ENCODE measurements at regions not wholly inside any gene's neighbourhood (a gene's known extent, or its start where the extent isn't known, plus 50 kb on each side); places are given as distances from the start of the nearest gene placed in this dataset.

DNA sequence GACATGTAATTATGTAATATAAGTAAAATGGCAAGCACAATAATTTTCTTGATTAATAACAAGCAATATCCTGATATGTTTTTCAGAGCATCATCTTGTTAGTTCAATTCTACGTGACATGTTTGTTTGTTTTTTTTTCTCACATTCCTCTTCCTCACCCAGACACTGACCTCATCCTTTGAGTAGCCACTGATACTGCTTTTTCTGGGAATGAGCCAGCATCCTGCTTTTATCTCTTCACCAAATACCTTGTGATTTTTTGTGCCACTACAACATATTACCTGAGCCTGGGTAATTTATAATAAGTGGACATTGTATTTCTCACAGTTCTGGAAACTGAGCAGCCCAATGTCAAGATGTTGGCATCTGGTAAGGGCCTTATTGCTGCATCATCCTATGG lies 484.0 kb downstream of the NAF1 start:
- Mint-ChIP-seq H3K27ac (peak overlapping the region; percentile 48), H3K27me3 (ENCODE audit: insufficient read depth) (no peaks in the 10 kb centered on the region), H3K4me1 (no peaks in the 10 kb centered on the region), H3K36me3 (ENCODE audit: low read depth) (no peaks in the 10 kb centered on the region), H3K4me3 (no peak overlapping the region), H3K9me3 (peaks cover 18% of the 10 kb centered on the region)
- Histone ChIP-seq H3K27ac (ENCODE audit: low read depth, low read length) (no peak overlapping the region), H3K36me3 (ENCODE audit: control insufficient read depth, insufficient read depth, low read length) (no peaks in the 10 kb centered on the region), H3K9me3 (ENCODE audit: control insufficient read depth, low read length) (peaks cover 31% of the 10 kb centered on the region), H3K4me3 (ENCODE audit: low read length) (no peak overlapping the region), H3K4me1 (ENCODE audit: control insufficient read depth, insufficient read depth, low read length) (no peaks in the 10 kb centered on the region), H3K27me3 (ENCODE audit: control insufficient read depth, insufficient read depth, low read length, poor library complexity, severe bottlenecking) (no peaks in the 10 kb centered on the region), H3K9ac (ENCODE audit: extremely low read depth, low read length, poor library complexity, severe bottlenecking) (no peak overlapping the region)
- WGBS, 2 experiments (ENCODE audit: insufficient coverage in 1 of 2, insufficient read length in 1 of 2): 88 to 100% methylated on average over 1 of the region's 1 CpG
- no peak for DNase-seq
- TF ChIP-seq, protein P1, sequence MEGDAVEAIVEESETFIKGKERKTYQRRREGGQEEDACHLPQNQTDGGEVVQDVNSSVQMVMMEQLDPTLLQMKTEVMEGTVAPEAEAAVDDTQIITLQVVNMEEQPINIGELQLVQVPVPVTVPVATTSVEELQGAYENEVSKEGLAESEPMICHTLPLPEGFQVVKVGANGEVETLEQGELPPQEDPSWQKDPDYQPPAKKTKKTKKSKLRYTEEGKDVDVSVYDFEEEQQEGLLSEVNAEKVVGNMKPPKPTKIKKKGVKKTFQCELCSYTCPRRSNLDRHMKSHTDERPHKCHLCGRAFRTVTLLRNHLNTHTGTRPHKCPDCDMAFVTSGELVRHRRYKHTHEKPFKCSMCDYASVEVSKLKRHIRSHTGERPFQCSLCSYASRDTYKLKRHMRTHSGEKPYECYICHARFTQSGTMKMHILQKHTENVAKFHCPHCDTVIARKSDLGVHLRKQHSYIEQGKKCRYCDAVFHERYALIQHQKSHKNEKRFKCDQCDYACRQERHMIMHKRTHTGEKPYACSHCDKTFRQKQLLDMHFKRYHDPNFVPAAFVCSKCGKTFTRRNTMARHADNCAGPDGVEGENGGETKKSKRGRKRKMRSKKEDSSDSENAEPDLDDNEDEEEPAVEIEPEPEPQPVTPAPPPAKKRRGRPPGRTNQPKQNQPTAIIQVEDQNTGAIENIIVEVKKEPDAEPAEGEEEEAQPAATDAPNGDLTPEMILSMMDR (conservative IDR thresholded peaks at IDR 0.05): no peak

DNA sequence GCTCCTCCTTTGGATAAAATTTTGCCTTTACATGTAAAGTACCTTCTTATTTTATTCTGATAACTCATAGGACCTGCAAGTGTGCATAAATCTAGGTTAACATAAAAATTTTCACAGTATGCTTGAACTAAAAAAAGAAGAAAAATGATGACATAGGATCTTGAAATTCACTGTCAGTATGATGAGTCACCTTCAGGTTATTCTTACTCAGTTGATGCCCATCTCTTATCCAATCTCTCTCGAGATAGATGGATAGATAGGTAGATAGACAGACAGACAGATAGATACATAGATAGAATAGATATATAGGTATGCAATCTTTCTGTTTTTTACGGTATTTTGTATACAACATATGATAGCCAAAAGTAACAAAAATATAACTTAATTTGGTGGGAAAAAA lies 485.5 kb downstream of the NAF1 start:
- H3K9me3 ChIP-seq (ENCODE audit: control insufficient read depth, low read length): peaks cover 32% of the 10 kb centered on the region
- Mint-ChIP-seq H3K9me3 (peaks cover 18% of the 10 kb centered on the region), H3K27me3 (ENCODE audit: insufficient read depth) (no peaks in the 10 kb centered on the region), H3K27ac (no peak overlapping the region), H3K4me3 (no peak overlapping the region), H3K36me3 (ENCODE audit: low read depth) (no peaks in the 10 kb centered on the region), H3K4me1 (no peaks in the 10 kb centered on the region)
- H3K4me1 ChIP-seq (ENCODE audit: control insufficient read depth, insufficient read depth, low read length): no peaks in the 10 kb centered on the region
- TF ChIP-seq, protein P1 (conservative IDR thresholded peaks at IDR 0.05): no peak
- no peak for DNase-seq
- 80% methylated on average over 1 of the region's 2 CpGs; no CpG with 5 or more reads in 1 of the 2 experiments for WGBS, 2 experiments (ENCODE audit: insufficient coverage in 1 of 2, insufficient read length in 1 of 2)
- no peak overlapping the region for H3K27ac ChIP-seq (ENCODE audit: low read depth, low read length)
- no peaks in the 10 kb centered on the region for H3K36me3 ChIP-seq (ENCODE audit: control insufficient read depth, insufficient read depth, low read length)
- no peaks in the 10 kb centered on the region for H3K27me3 ChIP-seq (ENCODE audit: control insufficient read depth, insufficient read depth, low read length, poor library complexity, severe bottlenecking)
- no peak overlapping the region for H3K9ac ChIP-seq (ENCODE audit: extremely low read depth, low read length, poor library complexity, severe bottlenecking)
- H3K4me3 ChIP-seq (ENCODE audit: low read length): no peak overlapping the region

DNA sequence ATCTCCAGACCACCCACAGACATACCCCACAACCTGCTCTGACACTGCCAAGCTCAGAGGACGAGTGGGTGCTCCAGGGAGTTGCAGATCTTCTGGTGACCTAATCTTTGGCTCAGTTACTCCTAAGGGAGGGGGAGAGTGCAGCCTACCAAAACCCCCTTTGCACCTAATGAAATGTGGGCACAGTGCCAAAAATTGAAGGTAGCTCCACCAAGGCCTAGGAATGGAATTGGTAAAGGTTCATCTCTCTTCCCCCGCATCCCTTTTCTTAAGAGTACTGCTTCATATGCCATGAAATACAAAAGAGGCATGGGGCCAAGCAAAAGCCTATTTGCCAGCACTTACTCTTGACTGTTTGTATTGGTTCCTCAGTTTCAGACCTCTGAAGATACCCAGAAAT lies 491.0 kb downstream of the NAF1 start:
- WGBS, 2 experiments (ENCODE audit: insufficient coverage in 1 of 2, insufficient read length in 1 of 2): 83 to 98% methylated on average over 1 to 2 of the region's 2 CpGs
- TF ChIP-seq, protein P1 (conservative IDR thresholded peaks at IDR 0.05): no peak
- H3K4me3 Mint-ChIP-seq: no peak overlapping the region

More for the DNA sequence above, 491.0 kb downstream of the NAF1 start:
- Mint-ChIP-seq H3K27me3 (ENCODE audit: insufficient read depth) (no peaks in the 10 kb centered on the region), H3K9me3 (peaks cover 18% of the 10 kb centered on the region), H3K36me3 (ENCODE audit: low read depth) (no peaks in the 10 kb centered on the region), H3K27ac (no peak overlapping the region), H3K4me1 (no peaks in the 10 kb centered on the region)
- Histone ChIP-seq H3K9ac (ENCODE audit: extremely low read depth, low read length, poor library complexity, severe bottlenecking) (no peak overlapping the region), H3K36me3 (ENCODE audit: control insufficient read depth, insufficient read depth, low read length) (no peaks in the 10 kb centered on the region), H3K4me3 (ENCODE audit: low read length) (no peak overlapping the region), H3K27me3 (ENCODE audit: control insufficient read depth, insufficient read depth, low read length, poor library complexity, severe bottlenecking) (no peaks in the 10 kb centered on the region), H3K9me3 (ENCODE audit: control insufficient read depth, low read length) (peaks cover 30% of the 10 kb centered on the region), H3K4me1 (ENCODE audit: control insufficient read depth, insufficient read depth, low read length) (no peaks in the 10 kb centered on the region), H3K27ac (ENCODE audit: low read depth, low read length) (no peak overlapping the region)
- DNase-seq: no peak

Measured in endodermal cell (in vitro differentiated cells).